ENCODE measurements at regions not wholly inside any gene's neighbourhood (a gene's known extent, or its start where the extent isn't known, plus 50 kb on each side); places are given as distances from the start of the nearest gene placed in this dataset.

GRCh38 chr4:13763707-13764106 is 136.2 kb upstream of the BOD1L1 start:
- Histone ChIP-seq H3K14ac (ENCODE audit: insufficient read length) (no peak overlapping the region), H2BK120ac (replicated peaks; ENCODE audit: low read depth, low read length) (no peak overlapping the region), H2AFZ (ENCODE audit: low read length) (no peak overlapping the region), H4K5ac (ENCODE audit: insufficient read length, low read depth, low read length) (no peak overlapping the region), H2AK5ac (ENCODE audit: low read depth, low read length) (no peak overlapping the region), H3K23me2 (ENCODE audit: low read depth, low read length) (no peaks in the 10 kb centered on the region), H3K36me3 (ENCODE audit: control insufficient read depth in 2 of 4, insufficient read depth in 4 of 4, low read length in 3 of 4) (no peaks in the 10 kb centered on the region), H3K4me3 (ENCODE audit: extremely low read depth in 1 of 4, insufficient read depth in 2 of 4, low read depth in 3 of 4, low read length in 4 of 4) (no peak overlapping the region), H3K9ac (replicated peaks in 1 of 4; ENCODE audit: extremely low read depth in 1 of 4, low read depth in 3 of 4, low read length in 3 of 4) (no peak overlapping the region), H3K23ac (ENCODE audit: insufficient read length) (no peak overlapping the region), H4K20me1 (replicated peaks in 1 of 2; ENCODE audit: control insufficient read depth in 1 of 2, insufficient read depth in 2 of 2, low read length in 2 of 2) (no peaks in the 10 kb centered on the region), H3K4me1 (replicated peaks in 1 of 4; ENCODE audit: control insufficient read depth in 3 of 4, insufficient read depth in 4 of 4, low read length in 3 of 4) (no peaks in the 10 kb centered on the region), H2BK15ac (ENCODE audit: low read length) (no peak overlapping the region), H3K79me2 (ENCODE audit: control insufficient read depth in 1 of 2, insufficient read depth in 2 of 2, low read length in 2 of 2) (no peaks in the 10 kb centered on the region), H3K9me3 (ENCODE audit: insufficient read depth in 2 of 2, low read depth in 1 of 2, low read length in 1 of 2) (peaks cover 8 to 18% of the 10 kb centered on the region in 2 experiments), H3K4me2 (ENCODE audit: insufficient read depth in 1 of 2, low read depth in 2 of 2, low read length in 2 of 2) (no peak overlapping the region), H4K91ac (replicated peaks; ENCODE audit: insufficient read length, low read length) (no peak overlapping the region), H3K27ac (ENCODE audit: low read depth, low read length) (no peak overlapping the region), H3K56ac (replicated peaks; ENCODE audit: insufficient read length, low read depth, low read length) (no peak overlapping the region), H2BK20ac (ENCODE audit: low read length) (no peak overlapping the region), H3K79me1 (ENCODE audit: low read depth, low read length) (no peaks in the 10 kb centered on the region), H2BK12ac (ENCODE audit: low read depth, low read length) (no peak overlapping the region), H4K8ac (ENCODE audit: extremely low read depth, insufficient read depth, low read length) (no peak overlapping the region), H3K4ac (replicated peaks; ENCODE audit: insufficient read length, low read depth, low read length) (no peak overlapping the region), H3K27me3 (replicated peaks in 1 of 4; ENCODE audit: control insufficient read depth in 3 of 4, extremely low read depth in 1 of 4, insufficient read depth in 3 of 4, low read length in 3 of 4) (no peaks in the 10 kb centered on the region), H3K18ac (ENCODE audit: extremely low read depth, low read length) (no peak overlapping the region), H2BK5ac (ENCODE audit: low read depth, low read length) (no peak overlapping the region)
- CTCF ChIA-PET (ENCODE audit: partially characterized antibody): no interaction called here
- TF ChIP-seq TAF1 (IDR thresholded peaks at IDR 0.05; ENCODE audit: low read depth, low read length) (no peak), EGR1 (IDR thresholded peaks at IDR 0.05; ENCODE audit: borderline replicate concordance, low read depth, low read length) (no peak), RXRA (IDR thresholded peaks at IDR 0.05; ENCODE audit: insufficient read depth, low read depth, low read length) (no peak)
- DNase-seq (ENCODE audit: low read depth in 1 of 2, low spot score in 2 of 2) (no peak), FAIRE-seq (no peak)
- POLR2A ChIA-PET (ENCODE audit: partially characterized antibody): no interaction called here
- 69% methylated on average over 1 of the region's 1 CpG; no CpG with 5 or more reads in 1 of the 2 experiments for whole genome bisulfite sequencing, 2 experiments (ENCODE audit: extremely low coverage in 1 of 2, insufficient coverage in 1 of 2, insufficient read length in 1 of 2, insufficient replicate concordance in 2 of 2, low coverage in 1 of 2, low lambda C conversion rate in 2 of 2, missing lambda C conversion rate in 1 of 2)

Data from H1 (cell line).